ENCODE measurements at regions not wholly inside any gene's neighbourhood (a gene's known extent, or its start where the extent isn't known, plus 50 kb on each side); places are given as distances from the start of the nearest gene placed in this dataset.

DNA sequence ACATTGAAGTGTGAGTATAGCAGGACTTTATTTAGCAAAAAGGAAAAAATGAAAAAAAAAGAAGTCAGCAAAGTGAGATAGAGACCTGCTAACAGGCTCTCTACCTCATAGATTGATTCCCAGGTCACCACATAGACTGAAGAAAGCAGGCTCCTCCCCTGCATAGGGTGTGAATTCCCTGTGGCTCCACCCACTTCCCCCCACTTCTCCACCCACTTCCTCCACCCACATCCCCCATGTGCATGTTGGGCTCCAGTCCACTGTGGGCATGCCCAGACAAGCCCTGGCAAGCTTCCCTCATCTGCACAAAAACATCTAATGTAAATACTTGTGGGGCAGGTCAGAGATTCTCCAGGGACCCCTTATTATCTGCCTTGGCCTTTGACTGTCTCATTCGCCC, 97.8 kb downstream of the TMEM47 start:
- no peak overlapping the region for H3K4me3 Mint-ChIP-seq (ENCODE audit: unreplicated experiment)
- POLR2A ChIA-PET = no interaction called here
- CTCF ChIA-PET = no interaction called here
- no peaks in the 10 kb centered on the region for H3K27me3 Mint-ChIP-seq (ENCODE audit: insufficient read depth, unreplicated experiment)
- Histone ChIP-seq H3K9me3 (no peaks in the 10 kb centered on the region), H3K4me1 (0 out of 2 replicates have a peak, but pooled peaks cover 3% of the 10 kb centered on the region), H3K4me3 (ENCODE audit: low read depth, low read length) (no peak overlapping the region), H3K36me3 (ENCODE audit: control insufficient read depth, insufficient read depth, low read length) (no peaks in the 10 kb centered on the region), H3K27me3 (replicated peaks; ENCODE audit: control insufficient read depth, insufficient read depth, low read length) (no peaks in the 10 kb centered on the region)
- H3K36me3 Mint-ChIP-seq (ENCODE audit: insufficient read depth, unreplicated experiment) = no peaks in the 10 kb centered on the region
- no peaks in the 10 kb centered on the region for H3K9me3 Mint-ChIP-seq (ENCODE audit: unreplicated experiment)
- TF ChIP-seq, protein P1, sequence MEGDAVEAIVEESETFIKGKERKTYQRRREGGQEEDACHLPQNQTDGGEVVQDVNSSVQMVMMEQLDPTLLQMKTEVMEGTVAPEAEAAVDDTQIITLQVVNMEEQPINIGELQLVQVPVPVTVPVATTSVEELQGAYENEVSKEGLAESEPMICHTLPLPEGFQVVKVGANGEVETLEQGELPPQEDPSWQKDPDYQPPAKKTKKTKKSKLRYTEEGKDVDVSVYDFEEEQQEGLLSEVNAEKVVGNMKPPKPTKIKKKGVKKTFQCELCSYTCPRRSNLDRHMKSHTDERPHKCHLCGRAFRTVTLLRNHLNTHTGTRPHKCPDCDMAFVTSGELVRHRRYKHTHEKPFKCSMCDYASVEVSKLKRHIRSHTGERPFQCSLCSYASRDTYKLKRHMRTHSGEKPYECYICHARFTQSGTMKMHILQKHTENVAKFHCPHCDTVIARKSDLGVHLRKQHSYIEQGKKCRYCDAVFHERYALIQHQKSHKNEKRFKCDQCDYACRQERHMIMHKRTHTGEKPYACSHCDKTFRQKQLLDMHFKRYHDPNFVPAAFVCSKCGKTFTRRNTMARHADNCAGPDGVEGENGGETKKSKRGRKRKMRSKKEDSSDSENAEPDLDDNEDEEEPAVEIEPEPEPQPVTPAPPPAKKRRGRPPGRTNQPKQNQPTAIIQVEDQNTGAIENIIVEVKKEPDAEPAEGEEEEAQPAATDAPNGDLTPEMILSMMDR (IDR thresholded peaks at IDR 0.05; ENCODE audit: insufficient read depth in 1 of 2, low read depth in 1 of 2, low read length in 1 of 2, severe bottlenecking in 1 of 2, unreplicated experiment in 1 of 2) = no peak
- DNase-seq = peak in 1 of 2 experiments; percentile 37
- H3K27ac Mint-ChIP-seq (ENCODE audit: unreplicated experiment) = no peak overlapping the region
- no TSS peak for BruUV-seq (replicated peaks)
- intact Hi-C loops (cut with micrococcal nuclease; ENCODE audit: unreplicated experiment) = no loop called here
- peaks cover 8% of the 10 kb centered on the region for H3K4me1 Mint-ChIP-seq (ENCODE audit: low read depth, unreplicated experiment)

DNA sequence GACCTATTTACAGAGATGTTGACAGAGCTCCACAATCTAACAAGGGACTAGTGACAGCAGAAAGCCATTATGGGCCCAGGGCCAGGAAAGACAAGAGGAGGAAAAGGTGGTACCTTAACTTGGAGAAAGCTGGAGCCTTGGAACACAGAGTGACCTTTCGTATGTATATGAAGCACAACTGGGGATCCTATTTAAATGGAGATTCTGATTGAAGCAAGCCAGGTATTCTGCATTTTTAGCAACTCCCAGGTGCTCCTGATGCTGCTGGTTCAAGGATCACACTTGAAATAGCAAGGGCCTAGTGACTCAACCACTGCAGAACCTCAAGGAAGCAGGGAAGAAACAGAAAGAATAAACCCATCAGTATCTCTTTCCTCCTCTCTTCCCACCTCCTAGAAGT, 99.4 kb downstream of the TMEM47 start:
- intact Hi-C loops (cut with micrococcal nuclease; ENCODE audit: unreplicated experiment) = no loop called here
- DNase-seq = no peak
- TF ChIP-seq, protein P1 (IDR thresholded peaks at IDR 0.05; ENCODE audit: insufficient read depth in 1 of 2, low read depth in 1 of 2, low read length in 1 of 2, severe bottlenecking in 1 of 2, unreplicated experiment in 1 of 2) = no peak
- Mint-ChIP-seq H3K27ac (ENCODE audit: unreplicated experiment) (no peak overlapping the region), H3K36me3 (ENCODE audit: insufficient read depth, unreplicated experiment) (no peaks in the 10 kb centered on the region), H3K4me3 (ENCODE audit: unreplicated experiment) (no peak overlapping the region), H3K9me3 (ENCODE audit: unreplicated experiment) (no peaks in the 10 kb centered on the region), H3K27me3 (ENCODE audit: insufficient read depth, unreplicated experiment) (no peaks in the 10 kb centered on the region), H3K4me1 (ENCODE audit: low read depth, unreplicated experiment) (no peaks in the 10 kb centered on the region)
- Histone ChIP-seq H3K9me3 (no peaks in the 10 kb centered on the region), H3K27me3 (replicated peaks; ENCODE audit: control insufficient read depth, insufficient read depth, low read length) (no peaks in the 10 kb centered on the region), H3K4me1 (no peaks in the 10 kb centered on the region), H3K4me3 (ENCODE audit: low read depth, low read length) (no peak overlapping the region), H3K36me3 (ENCODE audit: control insufficient read depth, insufficient read depth, low read length) (no peaks in the 10 kb centered on the region)
- ChIA-PET CTCF (no interaction called here), POLR2A (no interaction called here)
- no TSS peak for BruUV-seq (replicated peaks)

DNA sequence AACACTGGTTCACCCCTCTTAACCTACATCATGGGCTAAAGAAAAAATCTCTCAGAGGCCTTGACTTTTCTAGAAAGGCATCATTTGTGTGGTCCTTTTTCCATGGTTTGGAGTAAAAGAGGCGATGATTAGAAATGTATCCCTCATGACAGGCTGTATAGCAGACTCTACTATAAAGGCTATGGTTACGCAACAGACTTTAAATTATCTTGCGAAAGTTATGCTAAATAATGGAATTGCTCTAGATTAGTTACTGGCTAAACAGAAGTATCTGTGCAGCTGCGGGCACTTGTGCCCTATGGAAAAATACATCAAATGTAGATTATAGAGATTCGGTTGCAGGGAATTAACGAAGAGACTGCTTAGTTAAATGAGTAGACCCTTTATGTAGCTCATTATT, 101.6 kb downstream of the TMEM47 start:
- CTCF ChIA-PET = no interaction called here
- POLR2A ChIA-PET = no interaction called here
- Histone ChIP-seq H3K4me1 (no peaks in the 10 kb centered on the region), H3K36me3 (ENCODE audit: control insufficient read depth, insufficient read depth, low read length) (no peaks in the 10 kb centered on the region), H3K27me3 (replicated peaks; ENCODE audit: control insufficient read depth, insufficient read depth, low read length) (no peaks in the 10 kb centered on the region), H3K9me3 (no peaks in the 10 kb centered on the region), H3K4me3 (ENCODE audit: low read depth, low read length) (no peak overlapping the region)
- TF ChIP-seq, protein P1 (IDR thresholded peaks at IDR 0.05; ENCODE audit: insufficient read depth in 1 of 2, low read depth in 1 of 2, low read length in 1 of 2, severe bottlenecking in 1 of 2, unreplicated experiment in 1 of 2) = no peak
- intact Hi-C loops (cut with micrococcal nuclease; ENCODE audit: unreplicated experiment) = no loop called here
- Mint-ChIP-seq H3K4me3 (ENCODE audit: unreplicated experiment) (no peak overlapping the region), H3K4me1 (ENCODE audit: low read depth, unreplicated experiment) (no peaks in the 10 kb centered on the region), H3K9me3 (ENCODE audit: unreplicated experiment) (no peaks in the 10 kb centered on the region), H3K36me3 (ENCODE audit: insufficient read depth, unreplicated experiment) (no peaks in the 10 kb centered on the region), H3K27ac (ENCODE audit: unreplicated experiment) (no peak overlapping the region), H3K27me3 (ENCODE audit: insufficient read depth, unreplicated experiment) (no peaks in the 10 kb centered on the region)
- no TSS peak for BruUV-seq (replicated peaks)
- no peak for DNase-seq

Measured in Caco-2 (cell line).